Activated CD8-positive, alpha-beta T cell treated with anti-CD3 and anti-CD28 coated beads for 36 hours (primary cell): ENCODE measurements at regions not wholly inside any gene's neighbourhood (a gene's known extent, or its start where the extent isn't known, plus 50 kb on each side); places are given as distances from the start of the nearest gene placed in this dataset.
"Not testable (repeated sequence)": the region's sequence is repeated elsewhere in the genome, so short reads cannot be mapped to it uniquely, and the experiment has no call there.

ENCODE experiments used
- ATAC-seq: fragments of 200-7000 bp; cut with Tn5 transposase; one replicate; pipeline ENCODE4 v1.10.0; 2021; ENCODE audit warnings: mild to moderate bottlenecking, moderate library complexity
- CTCF ChIA-PET: fragments of 350-600 bp; sonication (Branson Sonifier 250); formaldehyde crosslinking; loops from one replicate; lab custom pipeline; 2021; ENCODE audit warnings: antibody characterized with exemption; lab: Charles Lee
- POLR2A ChIA-PET: fragments of 350-600 bp; sonication (Branson Sonifier 250); formaldehyde crosslinking; loops from one replicate; lab custom pipeline; 2021; ENCODE audit warnings: antibody characterized with exemption; lab: Charles Lee
- DNase-seq: peaks from one replicate; pipeline ENCODE4 v3.0.0-alpha.2; 2020
- H3K27ac Mint-ChIP-seq: one replicate; pipeline ENCODE4 v1.8.0; 2021; ENCODE audit warnings: mild to moderate bottlenecking, mixed read lengths
- H3K27me3 Mint-ChIP-seq: one replicate; pipeline ENCODE4 v1.8.0; 2021; ENCODE audit warnings: mixed read lengths
- H3K36me3 Mint-ChIP-seq: one replicate; pipeline ENCODE4 v1.8.0; 2021; ENCODE audit warnings: low read depth, mixed read lengths
- H3K4me1 Mint-ChIP-seq: one replicate; pipeline ENCODE4 v1.8.0; 2021; ENCODE audit warnings: low read depth, mixed read lengths
- H3K4me3 Mint-ChIP-seq: one replicate; pipeline ENCODE4 v1.8.0; 2021; ENCODE audit warnings: mild to moderate bottlenecking, moderate library complexity, mixed read lengths
- H3K9me3 Mint-ChIP-seq: one replicate; pipeline ENCODE4 v1.8.0; 2021; ENCODE audit warnings: mixed read lengths
- CTCF ChIP-seq: fragments of 200-600 bp; IDR thresholded peaks from one replicate; pipeline ENCODE4 v1.8.0; 2022; ENCODE audit warnings: antibody characterized with exemption, mild to moderate bottlenecking
- intact Hi-C: fragments of 100-400 bp; cut with micrococcal nuclease; formaldehyde crosslinking; loops from one replicate; pipeline ENCODE4 v1.10.0; 2022

- no peak overlapping the region for H3K27ac Mint-ChIP-seq
- peaks cover 15% of the 10 kb centered on the region for H3K4me1 Mint-ChIP-seq
- H3K27me3 Mint-ChIP-seq = peaks cover 3% of the 10 kb centered on the region
- H3K9me3 Mint-ChIP-seq = peaks cover 2% of the 10 kb centered on the region
- POLR2A ChIA-PET = no interaction called here
- H3K36me3 Mint-ChIP-seq = no peaks in the 10 kb centered on the region
- no peak for DNase-seq
- no peak for TF ChIP-seq CTCF
- intact Hi-C loops = no loop called here
- no peak overlapping the region for H3K4me3 Mint-ChIP-seq
- CTCF ChIA-PET = no interaction called here
- no peak for ATAC-seq
Measured at GRCh38 chr2:145750612-145751011, 1230.7 kb upstream of the ZEB2 start.

- Mint-ChIP-seq H3K4me3 (no peak overlapping the region), H3K27ac (no peak overlapping the region), H3K4me1 (peaks cover 17% of the 10 kb centered on the region), H3K27me3 (peaks cover 3% of the 10 kb centered on the region), H3K36me3 (no peaks in the 10 kb centered on the region), H3K9me3 (peaks cover 2% of the 10 kb centered on the region)
- DNase-seq (no peak), ATAC-seq (no peak)
- POLR2A ChIA-PET = no interaction called here
- intact Hi-C loops = no loop called here
- TF ChIP-seq CTCF = no peak
- CTCF ChIA-PET = no interaction called here
Measured at GRCh38 chr2:145750144-145750543, 1230.2 kb upstream of the ZEB2 start.

GRCh38 chr2:145749556-145749955 lies 1229.6 kb upstream of the ZEB2 start:
- ATAC-seq (no peak), DNase-seq (no peak)
- intact Hi-C loops = no loop called here
- no peak for TF ChIP-seq CTCF
- H3K4me1 Mint-ChIP-seq = peaks cover 22% of the 10 kb centered on the region
- ChIA-PET POLR2A (no interaction called here), CTCF (no interaction called here)
- peaks cover 3% of the 10 kb centered on the region for H3K27me3 Mint-ChIP-seq
- no peak overlapping the region for H3K4me3 Mint-ChIP-seq
- no peaks in the 10 kb centered on the region for H3K36me3 Mint-ChIP-seq
- no peak overlapping the region for H3K27ac Mint-ChIP-seq
- peaks cover 2% of the 10 kb centered on the region for H3K9me3 Mint-ChIP-seq

GRCh38 chr2:145748927-145749326 lies 1229.0 kb upstream of the ZEB2 start:
- DNase-seq = no peak
- ChIA-PET CTCF (no interaction called here), POLR2A (no interaction called here)
- H3K27me3 Mint-ChIP-seq = peaks cover 3% of the 10 kb centered on the region
- H3K36me3 Mint-ChIP-seq = no peaks in the 10 kb centered on the region
- H3K27ac Mint-ChIP-seq = no peak overlapping the region
- peaks cover 2% of the 10 kb centered on the region for H3K9me3 Mint-ChIP-seq
- peaks cover 24% of the 10 kb centered on the region for H3K4me1 Mint-ChIP-seq
- TF ChIP-seq CTCF = no peak
- no peak overlapping the region for H3K4me3 Mint-ChIP-seq
- intact Hi-C loops = no loop called here
- peak; percentile 47 for ATAC-seq

GRCh38 chr2:145747715-145748114 lies 1227.8 kb upstream of the ZEB2 start:
- ChIA-PET POLR2A (no interaction called here), CTCF (no interaction called here)
- no peak for TF ChIP-seq CTCF
- intact Hi-C loops = no loop called here
- Mint-ChIP-seq H3K9me3 (peaks cover 2% of the 10 kb centered on the region), H3K27me3 (peaks cover 3% of the 10 kb centered on the region), H3K27ac (no peak overlapping the region), H3K4me3 (no peak overlapping the region), H3K4me1 (peaks cover 24% of the 10 kb centered on the region), H3K36me3 (no peaks in the 10 kb centered on the region)
- ATAC-seq (no peak), DNase-seq (no peak)

GRCh38 chr2:145745387-145745721 lies 1225.4 kb upstream of the ZEB2 start:
- POLR2A ChIA-PET, intact Hi-C loops, H3K27ac Mint-ChIP-seq, H3K9me3 Mint-ChIP-seq, ATAC-seq, H3K4me3 Mint-ChIP-seq, H3K27me3 Mint-ChIP-seq, DNase-seq, CTCF ChIA-PET, H3K36me3 Mint-ChIP-seq: not testable (repeated sequence)
- peaks cover 22% of the 10 kb centered on the region for H3K4me1 Mint-ChIP-seq
